WTC11 (cell line): ENCODE measurements at regions not wholly inside any gene's neighbourhood (a gene's known extent, or its start where the extent isn't known, plus 50 kb on each side); places are given as distances from the start of the nearest gene placed in this dataset.

Experiments
- CTCF ChIP-seq: fragments of 200-600 bp; IDR thresholded peaks from 2 replicates; pipeline ENCODE4 v1.8.0; 2022; ENCODE audit warnings: antibody characterized with exemption
- FOXJ3 ChIP-seq: sonication (generic); formaldehyde crosslinking; IDR thresholded peaks from 2 replicates; pipeline ENCODE4 v1.9.0; 2021; ENCODE audit warnings: missing genetic modification reagents, mild to moderate bottlenecking, borderline replicate concordance
- NFATC4 ChIP-seq: fragments of 250-450 bp; sonication (Bioruptor Pico); IDR thresholded peaks from 2 replicates; pipeline ENCODE4 v1.9.0; 2021; ENCODE audit warnings: mild to moderate bottlenecking
- NR3C1 ChIP-seq: sonication (generic); formaldehyde crosslinking; conservative IDR thresholded peaks from 2 replicates; pipeline ENCODE4 v1.8.1; 2023; ENCODE audit warnings: low read depth, mild to moderate bottlenecking, missing genetic modification reagents
- RELA ChIP-seq: sonication (generic); formaldehyde crosslinking; IDR thresholded peaks from 2 replicates; pipeline ENCODE4 v1.8.1; 2022; ENCODE audit warnings: missing genetic modification reagents, mild to moderate bottlenecking, borderline replicate concordance
- SOX15 ChIP-seq: fragments of 250-450 bp; sonication (Bioruptor Pico); IDR thresholded peaks from 2 replicates; pipeline ENCODE4 v1.9.0; 2021; ENCODE audit warnings: mild to moderate bottlenecking
- ZBTB21 ChIP-seq: sonication (generic); formaldehyde crosslinking; IDR thresholded peaks from 2 replicates; pipeline ENCODE4 v1.8.1; 2023; ENCODE audit warnings: mild to moderate bottlenecking, missing genetic modification reagents, borderline replicate concordance
- ZNF121 ChIP-seq: sonication (generic); formaldehyde crosslinking; IDR thresholded peaks from 2 replicates; pipeline ENCODE4 v1.8.0; 2023; ENCODE audit warnings: missing genetic modification reagents

GRCh38 chr18:78822171-78822948, 157.3 kb upstream of the SALL3 start:
- TF ChIP-seq ZBTB21 (CRISPR knock-in tag) (no peak), RELA (no peak), NFATC4 (CRISPR knock-in tag) (no peak), CTCF (no peak), FOXJ3 (CRISPR knock-in tag) (no peak), SOX15 (CRISPR knock-in tag) (no peak), NR3C1 (CRISPR knock-in tag) (no peak), ZNF121 (CRISPR knock-in tag) (no peak)
